ENCODE measurements at regions not wholly inside any gene's neighbourhood (a gene's known extent, or its start where the extent isn't known, plus 50 kb on each side); places are given as distances from the start of the nearest gene placed in this dataset.

DNA sequence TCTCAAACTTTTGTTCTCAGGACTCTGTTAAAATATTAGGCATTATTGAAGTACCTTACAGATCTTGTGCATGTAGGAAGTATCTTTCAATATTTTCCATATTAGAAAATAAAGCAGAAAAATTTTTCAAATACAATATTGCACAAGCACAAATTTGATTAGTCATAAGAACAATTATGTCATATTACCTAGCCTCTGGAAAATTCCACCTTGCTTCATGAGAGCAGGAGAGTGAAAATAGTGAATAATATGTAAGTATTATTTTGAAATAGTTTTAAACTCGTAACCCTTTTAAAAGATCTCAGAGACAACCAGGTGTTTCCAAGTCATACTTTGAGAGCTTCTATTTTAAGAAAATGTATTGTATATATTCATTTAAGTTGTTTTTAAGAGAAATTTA, 1672.9 kb upstream of the ACO1 start:
- TF ChIP-seq, protein P1, sequence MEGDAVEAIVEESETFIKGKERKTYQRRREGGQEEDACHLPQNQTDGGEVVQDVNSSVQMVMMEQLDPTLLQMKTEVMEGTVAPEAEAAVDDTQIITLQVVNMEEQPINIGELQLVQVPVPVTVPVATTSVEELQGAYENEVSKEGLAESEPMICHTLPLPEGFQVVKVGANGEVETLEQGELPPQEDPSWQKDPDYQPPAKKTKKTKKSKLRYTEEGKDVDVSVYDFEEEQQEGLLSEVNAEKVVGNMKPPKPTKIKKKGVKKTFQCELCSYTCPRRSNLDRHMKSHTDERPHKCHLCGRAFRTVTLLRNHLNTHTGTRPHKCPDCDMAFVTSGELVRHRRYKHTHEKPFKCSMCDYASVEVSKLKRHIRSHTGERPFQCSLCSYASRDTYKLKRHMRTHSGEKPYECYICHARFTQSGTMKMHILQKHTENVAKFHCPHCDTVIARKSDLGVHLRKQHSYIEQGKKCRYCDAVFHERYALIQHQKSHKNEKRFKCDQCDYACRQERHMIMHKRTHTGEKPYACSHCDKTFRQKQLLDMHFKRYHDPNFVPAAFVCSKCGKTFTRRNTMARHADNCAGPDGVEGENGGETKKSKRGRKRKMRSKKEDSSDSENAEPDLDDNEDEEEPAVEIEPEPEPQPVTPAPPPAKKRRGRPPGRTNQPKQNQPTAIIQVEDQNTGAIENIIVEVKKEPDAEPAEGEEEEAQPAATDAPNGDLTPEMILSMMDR (IDR thresholded peaks at IDR 0.05; ENCODE audit: extremely low read depth in 1 of 2, insufficient read depth in 1 of 2, low read depth in 1 of 2, low read length in 2 of 2) = no peak
- no peak for TF ChIP-seq POLR2A (IDR thresholded peaks at IDR 0.05; ENCODE audit: low read depth, low read length)
- no peak for TF ChIP-seq EZH2 (IDR thresholded peaks at IDR 0.05; ENCODE audit: borderline replicate concordance, low read depth, low read length, severe bottlenecking)
- no peak for TF ChIP-seq POLR2AphosphoS5 (IDR thresholded peaks at IDR 0.05; ENCODE audit: insufficient read depth, low read depth, low read length)
- no peak for TF ChIP-seq MYC (IDR thresholded peaks at IDR 0.05; ENCODE audit: low read depth, low read length)
- no peak for TF ChIP-seq GATA2 (IDR thresholded peaks at IDR 0.05; ENCODE audit: insufficient read depth, insufficient read length, low read depth, low read length)
- TF ChIP-seq, protein P2, sequence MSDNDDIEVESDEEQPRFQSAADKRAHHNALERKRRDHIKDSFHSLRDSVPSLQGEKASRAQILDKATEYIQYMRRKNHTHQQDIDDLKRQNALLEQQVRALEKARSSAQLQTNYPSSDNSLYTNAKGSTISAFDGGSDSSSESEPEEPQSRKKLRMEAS (IDR thresholded peaks at IDR 0.05; ENCODE audit: insufficient read depth, insufficient read length) = no peak
